Adrenal gland (tissue), 5 donors: ENCODE measurements at regions not wholly inside any gene's neighbourhood (a gene's known extent, or its start where the extent isn't known, plus 50 kb on each side); places are given as distances from the start of the nearest gene placed in this dataset.

Experiments used
- POLR2A ChIP-seq, 2 donors: fragments of 450-650 bp; IDR thresholded peaks; one replicate each; pipeline ENCODE4 v1.6.1; 2017; ENCODE audit warnings: antibody characterized with exemption in 2 of 2, mild to moderate bottlenecking in 2 of 2, moderate library complexity in 1 of 2
- TF ChIP-seq, protein P1 (sequence below), 6 experiments: fragments of 450-650 bp in 4 of 6; fragments of 200-600 bp in 2 of 6; sonication (generic) in 1 of 6; IDR thresholded peaks; 1 replicate in 5 of 6; 2 replicates in 1 of 6; pipeline versions ENCODE4 v1.5.1 to v1.8.0; 2016 to 2021; ENCODE audit warnings: antibody characterized with exemption in 6 of 6, mild to moderate bottlenecking in 2 of 6, moderate library complexity in 1 of 6
- donor health status: DM: no; HTN: no; CAD: no.

DNA sequence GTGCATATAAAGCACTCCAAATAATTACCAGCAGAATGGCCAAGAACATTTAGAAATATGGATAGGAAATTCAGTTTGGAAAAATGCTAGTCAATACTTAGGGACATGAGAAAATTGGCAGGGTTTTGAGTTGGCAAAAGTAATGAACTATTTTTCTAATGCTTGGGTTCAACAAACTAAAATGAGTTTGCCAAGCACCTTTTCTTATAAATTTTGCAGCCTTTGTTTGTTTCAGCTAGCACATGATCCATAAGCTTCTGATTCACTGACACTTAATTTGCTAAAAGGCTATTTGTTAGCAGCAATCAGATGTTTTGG lies 324.8 kb downstream of the QKI start:
- TF ChIP-seq, protein P1, sequence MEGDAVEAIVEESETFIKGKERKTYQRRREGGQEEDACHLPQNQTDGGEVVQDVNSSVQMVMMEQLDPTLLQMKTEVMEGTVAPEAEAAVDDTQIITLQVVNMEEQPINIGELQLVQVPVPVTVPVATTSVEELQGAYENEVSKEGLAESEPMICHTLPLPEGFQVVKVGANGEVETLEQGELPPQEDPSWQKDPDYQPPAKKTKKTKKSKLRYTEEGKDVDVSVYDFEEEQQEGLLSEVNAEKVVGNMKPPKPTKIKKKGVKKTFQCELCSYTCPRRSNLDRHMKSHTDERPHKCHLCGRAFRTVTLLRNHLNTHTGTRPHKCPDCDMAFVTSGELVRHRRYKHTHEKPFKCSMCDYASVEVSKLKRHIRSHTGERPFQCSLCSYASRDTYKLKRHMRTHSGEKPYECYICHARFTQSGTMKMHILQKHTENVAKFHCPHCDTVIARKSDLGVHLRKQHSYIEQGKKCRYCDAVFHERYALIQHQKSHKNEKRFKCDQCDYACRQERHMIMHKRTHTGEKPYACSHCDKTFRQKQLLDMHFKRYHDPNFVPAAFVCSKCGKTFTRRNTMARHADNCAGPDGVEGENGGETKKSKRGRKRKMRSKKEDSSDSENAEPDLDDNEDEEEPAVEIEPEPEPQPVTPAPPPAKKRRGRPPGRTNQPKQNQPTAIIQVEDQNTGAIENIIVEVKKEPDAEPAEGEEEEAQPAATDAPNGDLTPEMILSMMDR (IDR thresholded peaks at IDR 0.05): no peak
- TF ChIP-seq POLR2A (IDR thresholded peaks at IDR 0.05): no peak
